HG03558 (cell line): ENCODE measurements at regions not wholly inside any gene's neighbourhood (a gene's known extent, or its start where the extent isn't known, plus 50 kb on each side); places are given as distances from the start of the nearest gene placed in this dataset.

ENCODE experiments used
- ATAC-seq: cut with Tn5 transposase; IDR thresholded peaks from one replicate; pipeline ENCODE4 v1.9.1; 2021; ENCODE audit warnings: moderate number of reproducible peaks; ENCODE audit not compliant: unreplicated experiment; ENCODE audit errors: extremely low read depth

DNA sequence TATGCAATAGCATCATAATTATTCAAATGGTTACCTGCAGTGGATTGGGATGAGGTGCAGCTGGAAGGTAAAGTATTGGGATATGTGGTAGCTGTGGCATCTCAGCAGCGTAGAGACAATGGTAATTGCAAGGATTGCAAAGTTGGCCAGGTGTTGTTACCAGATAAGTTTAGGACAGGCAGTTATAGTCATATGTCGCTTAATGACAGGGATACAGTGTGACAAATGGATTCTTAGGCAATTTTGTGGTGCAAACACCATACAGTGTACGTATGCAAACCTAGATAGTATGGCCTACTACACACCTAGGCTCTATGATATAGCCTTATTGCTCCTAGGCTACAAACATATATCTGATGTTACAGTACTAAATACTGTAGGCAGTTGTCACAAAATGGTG lies 163.5 kb upstream of the LYZL2 start:
- ATAC-seq = no peak

DNA sequence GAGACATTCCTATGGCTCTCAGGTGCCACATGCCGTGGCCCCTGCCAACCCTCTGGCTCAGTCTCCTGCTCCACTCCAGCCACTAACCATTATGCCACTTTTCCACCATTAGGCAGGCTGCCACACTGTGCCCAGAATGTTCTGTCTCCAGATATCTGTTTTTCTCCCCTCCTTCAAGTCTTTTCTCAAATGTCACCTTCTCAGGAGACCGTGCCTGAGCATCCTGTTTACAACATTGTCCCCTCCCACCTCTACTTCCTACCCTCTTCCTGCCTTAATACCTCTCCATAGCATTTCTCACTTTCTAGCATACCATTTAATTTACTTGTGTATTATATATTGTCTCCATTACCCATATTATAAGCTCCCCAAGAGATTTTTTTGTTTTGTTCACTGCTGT lies 162.5 kb upstream of the LYZL2 start:
- ATAC-seq = no peak

DNA sequence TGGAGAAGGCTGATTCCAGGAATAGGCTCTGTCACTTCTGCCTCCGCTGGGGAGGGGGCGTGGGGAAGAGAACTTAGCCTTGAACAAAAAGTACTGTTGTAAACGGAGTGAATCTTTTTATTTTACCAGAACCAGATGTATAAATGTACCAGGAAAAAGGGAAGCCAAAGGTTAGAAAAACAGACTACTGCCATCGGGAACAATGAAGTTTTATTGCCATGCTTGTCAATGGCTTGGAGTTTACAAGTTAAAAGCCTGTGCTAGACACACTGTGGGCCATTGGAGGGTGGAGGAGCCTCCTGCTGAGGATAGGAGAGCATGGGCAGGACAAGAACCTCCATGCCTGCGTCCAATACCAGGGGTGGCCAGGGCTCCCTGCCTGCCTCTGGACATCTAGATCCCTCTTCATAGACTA lies 161.7 kb upstream of the LYZL2 start:
- ATAC-seq = no peak

DNA sequence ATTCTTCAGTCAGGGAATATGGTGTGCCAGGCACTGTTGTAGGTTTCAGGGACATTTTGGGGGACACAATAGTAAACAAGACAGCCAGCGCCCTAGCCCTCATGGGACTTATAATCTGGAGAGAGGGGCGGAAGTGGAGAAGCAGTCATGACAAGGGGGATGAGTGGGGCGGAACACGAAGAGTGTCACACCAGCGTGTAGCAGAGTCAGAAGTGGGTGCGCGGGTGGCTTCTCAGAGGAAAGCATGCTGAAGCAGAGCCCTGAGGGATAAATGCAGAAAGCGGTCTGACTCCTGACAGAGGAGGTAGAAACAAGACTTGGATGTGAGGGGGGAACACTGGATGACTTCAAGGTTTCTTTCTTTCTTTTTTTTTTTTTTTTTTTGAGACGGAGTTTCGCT lies 160.3 kb upstream of the LYZL2 start:
- no peak for ATAC-seq

DNA sequence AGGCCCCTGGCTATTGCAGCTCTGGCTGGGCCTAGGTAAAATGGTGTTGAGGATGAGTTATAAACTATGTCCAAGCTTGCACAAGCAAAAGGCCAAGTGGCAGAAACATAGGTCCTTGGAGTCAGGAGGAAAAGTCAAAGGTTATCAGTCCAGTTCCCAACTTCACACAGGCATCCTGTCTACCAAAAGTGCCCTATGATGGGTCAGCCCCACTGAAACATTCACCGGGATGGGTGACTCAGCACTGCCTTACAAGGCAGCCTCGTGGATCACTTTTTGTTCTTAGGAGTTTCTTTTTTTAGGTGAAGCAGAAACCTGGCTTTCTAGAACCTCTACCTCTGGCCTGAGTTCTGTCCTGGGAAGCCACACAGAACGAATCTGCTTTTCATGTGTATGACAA lies 158.8 kb upstream of the LYZL2 start:
- ATAC-seq = no peak

DNA sequence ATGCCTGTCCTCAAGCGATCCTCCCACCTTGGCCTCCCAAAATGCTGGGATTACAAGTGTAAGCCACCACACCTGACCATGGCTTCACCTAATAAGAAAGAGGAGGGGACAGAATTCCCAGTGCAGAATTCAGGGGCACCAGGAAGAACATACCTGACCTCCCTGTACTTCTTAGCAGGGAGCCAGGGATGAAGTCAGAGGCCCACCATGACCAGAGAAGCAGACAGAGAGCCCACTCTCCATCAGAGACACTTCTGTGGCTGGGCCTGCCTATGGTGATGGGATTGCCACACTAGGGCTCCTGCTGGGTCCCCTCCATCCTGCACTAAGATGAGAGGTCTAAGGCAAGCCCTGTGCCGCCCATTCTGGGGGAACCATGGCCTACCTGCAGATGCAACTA lies 157.4 kb upstream of the LYZL2 start:
- ATAC-seq = no peak

DNA sequence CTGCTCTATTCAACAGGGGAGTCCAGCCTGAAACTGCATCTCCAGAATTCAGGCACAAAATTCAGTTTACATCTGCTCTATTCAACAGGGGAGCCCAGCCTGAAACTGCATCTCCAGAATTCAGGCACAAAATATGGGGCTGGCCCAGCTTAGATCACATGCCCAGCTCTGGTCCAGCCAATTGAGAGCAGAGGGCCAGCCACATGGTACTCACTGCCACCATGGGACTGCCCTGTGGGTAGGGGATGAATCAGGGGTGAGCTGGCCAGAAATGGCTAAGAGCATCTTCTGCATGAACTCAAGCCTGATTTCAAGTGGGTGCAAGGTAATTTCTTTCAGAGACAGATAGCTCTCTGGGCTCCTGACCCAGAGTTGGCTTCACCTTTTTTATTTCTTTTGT lies 156.6 kb upstream of the LYZL2 start:
- ATAC-seq = no peak

DNA sequence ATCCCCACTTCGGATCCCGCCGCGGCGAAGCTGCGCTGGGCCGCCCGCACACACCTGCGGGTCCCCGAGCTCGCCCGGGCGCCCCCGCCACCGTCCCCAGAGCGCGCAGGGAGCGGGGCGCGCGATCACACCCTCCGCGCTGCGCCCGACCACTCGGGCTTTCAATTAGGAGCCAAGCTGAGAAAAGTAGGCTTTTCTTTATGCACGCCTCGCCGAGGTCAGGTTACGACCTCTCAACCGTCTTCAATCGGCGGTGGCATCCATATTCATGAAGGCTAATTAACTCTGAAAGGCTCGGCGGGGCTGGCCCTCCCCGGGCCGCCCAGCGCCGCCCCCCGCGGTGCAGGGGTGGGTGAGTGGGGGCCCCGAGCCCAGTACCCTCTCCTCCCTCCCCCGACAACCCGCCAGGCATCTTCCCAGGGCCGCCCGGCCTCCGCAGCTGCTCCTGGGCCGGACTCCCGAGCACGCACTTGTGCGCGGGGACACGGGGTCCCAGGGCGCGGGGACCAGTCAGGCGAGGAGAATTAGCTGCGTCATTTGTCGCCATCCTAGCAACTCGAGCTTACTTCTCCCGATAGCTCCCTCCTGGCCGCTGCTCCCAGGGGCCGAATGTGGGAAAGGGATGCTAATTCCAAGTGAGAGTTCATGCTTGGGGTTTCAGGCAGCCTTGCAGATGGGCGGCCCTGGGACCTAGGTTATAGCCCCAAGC lies 155.5 kb upstream of the LYZL2 start:
- ATAC-seq = no peak

DNA sequence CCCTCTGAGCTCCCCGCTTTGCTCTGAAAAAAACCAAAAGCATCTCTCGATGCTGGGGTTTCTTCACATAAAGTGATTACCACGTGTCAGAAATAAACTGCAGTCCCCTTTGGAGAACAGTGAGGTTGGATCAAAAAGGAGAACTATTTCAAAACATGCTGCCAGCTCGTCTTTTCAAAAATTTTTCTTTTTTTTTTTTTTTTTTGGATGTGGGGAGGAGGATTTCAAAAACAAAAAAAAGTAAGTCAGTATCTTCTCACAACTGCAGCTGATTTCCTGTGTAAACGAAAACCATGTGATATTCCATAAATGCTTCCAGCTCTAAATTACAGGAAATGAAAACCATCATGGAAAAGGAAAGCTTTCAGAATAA lies 155.0 kb upstream of the LYZL2 start:
- ATAC-seq = no peak

DNA sequence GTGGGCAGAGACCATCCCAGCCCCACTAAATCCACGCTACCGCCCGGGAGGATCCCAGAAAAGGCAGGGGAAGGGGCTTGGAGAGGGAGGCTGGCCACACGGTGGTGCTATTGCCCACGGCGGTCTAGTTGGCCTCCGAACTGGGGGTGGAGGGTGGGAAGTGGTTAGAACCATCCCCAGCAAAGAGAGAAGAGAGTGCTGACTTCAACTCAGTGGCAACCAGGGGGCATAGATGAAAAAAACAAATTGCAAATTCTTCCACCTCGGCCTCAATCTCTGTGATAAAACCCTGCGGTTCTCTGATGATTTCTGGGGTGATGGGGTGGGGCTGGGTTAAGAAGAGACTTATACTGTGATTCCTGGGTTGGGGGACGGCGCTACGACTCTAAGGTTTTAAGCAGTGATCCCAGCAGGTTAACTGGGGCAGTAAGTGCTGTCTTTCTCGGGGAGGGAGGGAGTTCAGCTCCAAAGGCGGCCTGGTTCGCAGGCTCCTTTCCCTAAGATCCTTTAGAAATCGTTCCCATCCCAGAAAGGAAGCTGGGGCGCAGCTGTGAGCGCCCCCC lies 154.5 kb upstream of the LYZL2 start:
- no peak for ATAC-seq

DNA sequence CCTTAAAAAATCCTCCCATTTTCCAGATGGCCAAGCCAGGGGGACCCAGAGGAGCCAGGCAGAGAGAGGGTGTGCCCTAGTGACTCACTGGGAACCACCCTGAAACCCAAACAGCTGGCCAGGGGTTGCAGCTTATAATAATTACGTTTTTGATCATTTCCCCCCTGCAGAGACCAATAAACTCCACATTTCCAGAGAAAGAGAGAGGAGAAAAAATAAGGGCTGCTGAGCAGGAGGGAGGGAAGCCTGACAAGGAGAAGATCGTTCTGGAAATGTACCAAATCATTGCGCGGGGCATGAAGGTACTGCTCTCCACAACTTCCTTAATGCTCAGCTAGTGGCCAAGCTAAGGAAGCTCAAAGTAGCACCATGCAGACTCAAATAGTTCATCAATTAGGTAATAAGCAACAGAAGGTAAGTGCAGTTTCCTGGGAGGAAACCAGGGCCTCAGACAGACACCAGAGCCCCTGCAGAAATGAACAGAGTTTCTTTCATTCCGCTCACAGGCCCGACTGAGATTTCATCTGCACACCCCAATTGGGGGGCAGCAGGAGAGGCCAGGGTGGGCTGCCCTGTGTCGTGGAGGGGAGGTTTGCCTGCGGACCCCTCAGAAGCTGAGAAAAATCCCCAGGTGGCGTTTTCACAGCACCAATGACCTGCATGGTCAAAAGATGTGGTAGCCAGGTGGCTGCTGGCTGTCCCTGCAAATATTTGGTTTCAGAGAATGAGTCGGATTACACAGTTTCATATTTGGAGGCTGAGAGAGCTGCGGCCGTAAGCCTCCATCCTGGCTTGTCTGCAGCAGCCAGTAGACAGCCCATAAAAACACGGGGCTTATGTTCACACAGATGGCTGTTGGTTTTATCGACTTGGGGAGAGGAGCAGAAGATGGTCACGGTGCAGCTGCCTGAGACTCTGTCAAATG lies 153.2 kb upstream of the LYZL2 start:
- peak; percentile 37 for ATAC-seq

DNA sequence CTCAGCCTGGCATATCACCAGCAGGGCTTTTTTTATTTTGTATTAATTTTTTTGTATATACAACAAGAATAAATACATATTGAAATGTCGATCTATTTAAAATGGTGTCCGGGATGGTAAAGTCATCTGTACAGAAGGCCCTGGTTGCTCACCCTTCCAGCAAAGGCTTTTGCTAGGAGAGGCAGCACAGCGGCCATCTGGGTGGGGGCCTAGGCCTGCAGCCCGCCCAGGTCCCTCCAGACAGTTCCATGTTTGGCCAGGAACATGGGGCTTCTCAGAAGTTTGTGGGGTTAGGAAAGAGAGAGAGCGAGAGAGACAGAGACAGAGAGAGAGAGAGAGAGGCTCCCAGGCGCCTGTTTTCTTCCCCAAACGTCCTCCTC lies 152.6 kb upstream of the LYZL2 start:
- no peak for ATAC-seq

DNA sequence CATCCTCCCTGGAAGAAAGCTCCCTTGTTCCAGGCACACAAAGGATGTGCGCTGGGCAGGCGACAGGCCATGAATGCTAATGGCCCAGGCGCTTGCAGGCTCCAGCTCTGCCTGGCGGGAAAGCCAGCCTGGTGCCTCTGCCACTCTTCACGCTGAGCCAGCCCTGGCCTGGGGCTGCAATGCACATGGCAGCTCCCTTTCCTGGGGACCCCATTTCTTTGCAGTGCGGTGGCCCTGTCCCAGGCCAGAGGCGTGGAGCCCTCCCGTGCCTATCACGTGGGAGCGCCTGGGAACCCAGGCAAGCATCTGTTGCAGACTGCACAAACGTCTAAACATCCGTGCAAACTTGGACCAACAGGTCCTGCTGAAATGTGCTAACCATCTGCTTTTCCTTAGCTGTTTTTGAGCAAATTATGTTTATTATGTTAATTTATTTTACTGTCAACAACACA lies 152.1 kb upstream of the LYZL2 start:
- ATAC-seq = no peak

DNA sequence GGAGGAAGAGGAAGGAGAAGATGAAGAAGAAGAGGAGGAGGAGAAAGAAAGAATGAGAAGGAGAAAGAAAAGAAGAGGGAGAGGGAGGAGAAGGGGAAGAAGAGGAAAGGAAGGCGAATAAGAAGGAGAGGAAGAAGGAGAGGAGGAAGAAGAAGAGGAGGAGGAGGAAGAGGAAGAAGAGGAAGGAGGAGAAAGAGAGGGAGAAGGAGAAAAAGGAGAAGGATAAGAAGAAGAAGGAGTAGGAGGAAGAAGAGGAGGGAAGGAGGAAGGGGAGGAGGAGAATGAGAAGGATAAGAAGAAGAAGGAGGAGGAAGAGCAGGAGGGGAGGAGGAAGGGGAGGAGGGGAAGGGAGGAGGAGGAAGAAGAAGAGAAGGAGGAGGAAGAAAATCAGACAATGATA lies 149.2 kb upstream of the LYZL2 start:
- ATAC-seq = no peak

DNA sequence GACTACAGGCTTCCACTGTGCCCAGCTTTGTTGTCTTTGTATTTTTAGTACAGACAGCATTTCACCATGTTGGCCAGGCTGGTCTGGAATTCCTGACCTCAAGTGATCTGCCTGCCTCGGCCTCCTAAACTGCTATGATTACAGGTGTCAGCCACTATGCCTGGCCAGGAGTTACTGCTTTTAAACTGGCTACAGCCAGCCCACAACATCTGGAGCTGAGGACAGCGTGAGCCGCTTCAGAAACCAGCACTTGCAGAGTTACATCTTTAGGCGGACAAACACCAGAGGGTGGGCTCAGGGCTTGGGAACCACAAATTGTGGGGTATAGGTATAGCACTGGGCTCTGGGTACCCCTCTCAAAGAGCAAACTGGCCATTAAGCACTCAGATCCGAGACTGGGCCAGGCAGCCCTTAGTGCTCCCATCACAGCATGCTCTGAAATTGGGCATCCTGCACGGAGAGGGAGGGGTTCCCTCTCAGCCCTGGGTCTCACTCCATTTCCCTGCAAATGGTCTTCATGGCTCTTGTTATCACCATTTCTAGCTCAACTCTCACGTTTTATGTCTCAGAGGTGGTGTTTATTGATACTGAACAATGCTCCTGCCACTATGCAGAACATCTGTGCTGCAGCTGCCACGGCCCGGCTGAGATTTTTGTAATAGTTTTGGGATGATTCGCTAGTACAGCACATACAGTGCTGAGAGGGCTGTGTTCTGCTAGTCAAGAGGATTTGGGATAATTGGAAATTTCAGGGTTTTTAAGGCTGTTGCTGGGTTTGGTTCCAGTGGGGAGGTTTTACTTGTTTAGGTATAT lies 146.4 kb upstream of the LYZL2 start:
- ATAC-seq = no peak

DNA sequence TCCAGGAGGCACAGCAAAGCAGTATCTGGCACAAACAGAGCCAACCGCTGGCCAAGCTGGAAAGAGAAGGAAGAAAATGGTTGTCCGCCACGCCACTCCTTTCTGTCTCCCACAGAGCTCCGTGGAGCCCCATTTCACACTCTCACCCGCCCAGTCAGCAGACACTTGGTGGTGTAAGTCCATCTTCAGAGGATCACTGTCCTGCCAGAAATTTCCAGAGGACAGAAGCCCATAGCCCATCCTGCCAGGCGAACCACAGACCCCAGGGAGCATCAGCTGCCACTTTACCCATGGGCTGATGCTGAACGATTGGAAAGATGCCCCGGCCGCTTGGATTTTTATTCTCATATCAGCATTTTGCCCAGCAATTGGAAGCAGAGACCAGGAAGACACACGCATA lies 144.7 kb upstream of the LYZL2 start:
- no peak for ATAC-seq

DNA sequence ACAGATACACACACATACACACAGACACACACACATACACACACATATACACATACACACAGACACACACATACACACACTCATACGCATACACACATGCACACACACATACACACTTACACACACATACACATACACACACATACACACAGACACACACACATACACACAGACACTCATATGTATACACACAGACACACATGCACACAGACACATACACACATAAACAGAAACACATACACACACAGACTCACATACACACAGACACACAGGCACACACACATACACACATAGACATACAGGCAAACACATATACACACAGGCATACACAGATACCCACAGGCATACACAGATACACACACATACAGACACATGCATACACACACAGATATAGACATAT lies 143.9 kb upstream of the LYZL2 start:
- ATAC-seq = no peak

DNA sequence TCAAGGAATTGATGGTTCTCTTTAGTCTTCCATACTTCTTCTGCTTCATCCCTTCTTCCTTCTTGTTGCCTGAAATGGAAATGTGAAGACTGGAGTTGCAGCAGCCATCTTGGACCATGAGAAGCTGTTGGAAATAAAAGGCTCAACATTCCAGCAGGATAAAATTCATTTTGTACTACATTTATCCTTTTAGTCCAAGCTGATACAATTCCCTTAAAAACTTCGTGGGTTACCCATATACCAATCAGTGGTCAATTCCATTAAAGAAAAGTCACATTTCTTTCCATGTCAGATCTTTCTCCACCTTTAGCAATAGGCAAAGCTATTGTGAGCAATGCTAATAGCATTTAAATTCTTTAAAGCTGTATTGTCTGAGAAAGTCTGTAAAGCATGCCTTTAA lies 141.3 kb upstream of the LYZL2 start:
- ATAC-seq = no peak

DNA sequence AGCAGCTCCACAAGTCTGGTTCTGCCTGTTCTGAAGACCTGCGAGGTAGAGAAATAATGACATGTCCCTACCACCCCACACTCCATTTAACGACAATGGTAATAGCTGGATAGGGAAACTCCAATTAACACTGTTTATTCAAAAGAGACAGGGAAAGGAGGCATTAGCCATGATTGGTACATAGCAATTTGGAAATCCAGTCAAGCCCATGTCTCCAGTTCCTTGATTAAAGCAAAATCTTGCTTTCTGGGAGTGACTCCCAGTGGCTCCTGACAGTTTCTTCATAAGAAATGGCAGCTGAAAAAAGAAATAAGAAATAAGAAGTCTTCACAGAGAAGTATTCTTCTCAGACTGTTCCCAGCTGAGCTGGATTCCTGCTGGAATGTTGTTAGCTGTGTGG lies 140.7 kb upstream of the LYZL2 start:
- no peak for ATAC-seq

DNA sequence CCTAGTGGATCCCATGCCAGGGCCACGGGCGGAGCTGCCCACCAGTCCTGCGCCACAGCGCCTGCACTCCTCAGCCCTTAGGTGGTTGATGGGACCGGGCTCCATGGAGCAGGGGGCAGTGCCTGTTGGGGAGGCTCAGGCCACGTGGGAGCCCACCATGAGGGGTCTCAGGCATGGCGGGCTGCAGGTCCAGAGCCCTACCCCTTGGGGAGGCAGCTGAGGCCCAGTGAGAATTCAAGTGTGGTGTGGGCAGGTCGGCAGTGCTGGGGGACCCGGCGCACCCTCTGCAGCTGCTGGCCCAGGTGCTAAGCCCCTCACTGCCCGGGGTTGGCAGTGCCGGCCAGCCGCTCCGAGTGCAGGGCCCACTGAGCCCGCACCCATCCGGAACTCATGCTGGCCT lies 139.8 kb upstream of the LYZL2 start:
- no peak for ATAC-seq

DNA sequence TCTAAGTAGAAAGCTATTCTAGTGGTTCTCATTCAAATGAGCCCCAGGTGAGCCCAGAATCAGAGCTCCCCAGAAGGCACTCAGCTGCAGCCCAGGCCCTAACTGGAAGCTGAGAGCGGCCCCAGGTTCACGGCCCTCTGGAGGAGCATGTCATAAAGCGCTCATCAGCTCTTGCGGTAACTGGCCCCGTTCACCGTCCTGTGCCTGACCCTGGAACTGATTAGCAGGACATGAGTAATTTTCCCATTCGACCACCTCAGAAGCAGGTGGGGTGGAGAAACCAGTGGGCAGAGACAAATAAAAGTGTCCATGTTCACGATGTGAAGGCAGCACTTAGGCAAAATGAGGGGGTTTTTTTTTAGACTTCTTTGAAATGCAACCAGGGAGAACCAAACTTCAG lies 136.1 kb upstream of the LYZL2 start:
- ATAC-seq = no peak
